Psoas muscle (tissue), 7 donors: ENCODE measurements at regions not wholly inside any gene's neighbourhood (a gene's known extent, or its start where the extent isn't known, plus 50 kb on each side); places are given as distances from the start of the nearest gene placed in this dataset.

Experiments
- ATAC-seq, 4 donors: fragments of 200-7000 bp; cut with Tn5 transposase; one replicate each; pipeline ENCODE4 v1.9.1; 2020; ENCODE audit warnings: moderate library complexity in 3 of 4, mild to moderate bottlenecking in 2 of 4
- DNase-seq, 2 donors: peaks; one replicate each; pipeline ENCODE4 v3.0.0-alpha.2; 2020
- H3K27ac ChIP-seq: fragments of 200-600 bp; one replicate; pipeline ENCODE4 v1.8.0; 2022
- H3K27me3 ChIP-seq, 3 donors: fragments of 200-600 bp in 1 of 3; one replicate each; pipeline versions ENCODE4 v1.6.1 to v1.8.0; 2013 to 2022; ENCODE audit warnings: low read length in 2 of 3, mild to moderate bottlenecking in 2 of 3, moderate library complexity in 1 of 3; ENCODE audit not compliant: insufficient read depth in 3 of 3
- H3K36me3 ChIP-seq, 2 donors: fragments of 200-600 bp in 1 of 2; one replicate each; pipeline versions ENCODE4 v1.6.1 to v1.8.0; 2013 to 2022; ENCODE audit warnings: low read depth in 1 of 2, mild to moderate bottlenecking in 1 of 2, moderate library complexity in 1 of 2; ENCODE audit not compliant: insufficient read depth in 1 of 2
- H3K4me1 ChIP-seq: fragments of 200-600 bp; one replicate; pipeline ENCODE4 v1.8.0; 2022
- H3K4me3 ChIP-seq: fragments of 200-600 bp; one replicate; pipeline ENCODE4 v1.8.0; 2022; ENCODE audit warnings: mild to moderate bottlenecking
- H3K9me3 ChIP-seq: fragments of 200-600 bp; one replicate; pipeline ENCODE4 v1.8.0; 2022
- WGBS, 3 donors: extraction: QIAGEN DNeasy Blood & Tissue Kit; methylation state at CpG; one replicate each; pipeline versions ENCODE4 v1.1.6 to v1.1.7; 2013; 5-methylcytosine and 5-hydroxymethylcytosine counted together
- intact Hi-C, 2 donors: fragments of 100-400 bp; cut with DNase I; formaldehyde crosslinking; loops; one replicate each; pipeline versions ENCODE4 v1.11.0 to v1.14.2; 2022
- TF ChIP-seq, protein P1 (sequence below): fragments of 200-600 bp; IDR thresholded peaks from one replicate; pipeline ENCODE4 v1.8.0; 2022; ENCODE audit warnings: antibody characterized with exemption
- donor health status: healthy with polysubstance abuse.
- donor health status: DM: no; HTN: no; CAD: no; lungs with moderate emphysema.
- donor health status: Bipolar disorder and iron deficiency.
- donor health status: healthy.
- donor health status: DM: yes; HTN: yes; CAD: no.
- donor health status: DM: no; HTN: no; CAD: no.
- donor health status: DM: yes; HTN: yes; CAD: no.

DNA sequence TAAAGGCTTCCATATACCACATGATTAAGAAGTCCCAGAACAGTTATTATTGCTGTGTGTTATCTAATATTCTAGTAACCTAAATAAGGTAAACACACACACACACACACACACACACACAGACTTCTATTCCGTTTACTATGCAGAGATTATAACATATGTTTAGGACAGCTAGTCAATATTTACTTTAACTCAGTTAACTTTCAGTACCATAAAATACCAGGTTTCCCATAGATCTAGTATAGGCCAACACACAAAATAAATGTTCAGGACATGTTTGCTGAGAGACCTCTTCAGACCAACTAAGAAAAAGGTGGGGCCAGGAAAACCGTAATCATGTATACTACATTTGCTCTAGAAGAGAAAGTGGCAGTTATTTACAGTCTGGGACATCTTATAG lies 365.5 kb downstream of the KLHL13 start:
- H3K9me3 ChIP-seq: no peaks in the 10 kb centered on the region
- H3K4me1 ChIP-seq: no peaks in the 10 kb centered on the region
- intact Hi-C loops: no loop called here
- DNase-seq (no peak), ATAC-seq (no peak)
- no peaks in the 10 kb centered on the region for H3K27me3 ChIP-seq
- TF ChIP-seq, protein P1, sequence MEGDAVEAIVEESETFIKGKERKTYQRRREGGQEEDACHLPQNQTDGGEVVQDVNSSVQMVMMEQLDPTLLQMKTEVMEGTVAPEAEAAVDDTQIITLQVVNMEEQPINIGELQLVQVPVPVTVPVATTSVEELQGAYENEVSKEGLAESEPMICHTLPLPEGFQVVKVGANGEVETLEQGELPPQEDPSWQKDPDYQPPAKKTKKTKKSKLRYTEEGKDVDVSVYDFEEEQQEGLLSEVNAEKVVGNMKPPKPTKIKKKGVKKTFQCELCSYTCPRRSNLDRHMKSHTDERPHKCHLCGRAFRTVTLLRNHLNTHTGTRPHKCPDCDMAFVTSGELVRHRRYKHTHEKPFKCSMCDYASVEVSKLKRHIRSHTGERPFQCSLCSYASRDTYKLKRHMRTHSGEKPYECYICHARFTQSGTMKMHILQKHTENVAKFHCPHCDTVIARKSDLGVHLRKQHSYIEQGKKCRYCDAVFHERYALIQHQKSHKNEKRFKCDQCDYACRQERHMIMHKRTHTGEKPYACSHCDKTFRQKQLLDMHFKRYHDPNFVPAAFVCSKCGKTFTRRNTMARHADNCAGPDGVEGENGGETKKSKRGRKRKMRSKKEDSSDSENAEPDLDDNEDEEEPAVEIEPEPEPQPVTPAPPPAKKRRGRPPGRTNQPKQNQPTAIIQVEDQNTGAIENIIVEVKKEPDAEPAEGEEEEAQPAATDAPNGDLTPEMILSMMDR: no peak
- WGBS, 3 donors: 64 to 93% (median 85%) methylated on average over 2 of the region's 2 CpGs
- no peak overlapping the region for H3K4me3 ChIP-seq
- no peaks in the 10 kb centered on the region for H3K36me3 ChIP-seq
- H3K27ac ChIP-seq: no peak overlapping the region

GRCh38 chrX:117744958-117745357 lies 371.7 kb downstream of the KLHL13 start:
- intact Hi-C loops: no loop called here
- ATAC-seq: no peak

DNA sequence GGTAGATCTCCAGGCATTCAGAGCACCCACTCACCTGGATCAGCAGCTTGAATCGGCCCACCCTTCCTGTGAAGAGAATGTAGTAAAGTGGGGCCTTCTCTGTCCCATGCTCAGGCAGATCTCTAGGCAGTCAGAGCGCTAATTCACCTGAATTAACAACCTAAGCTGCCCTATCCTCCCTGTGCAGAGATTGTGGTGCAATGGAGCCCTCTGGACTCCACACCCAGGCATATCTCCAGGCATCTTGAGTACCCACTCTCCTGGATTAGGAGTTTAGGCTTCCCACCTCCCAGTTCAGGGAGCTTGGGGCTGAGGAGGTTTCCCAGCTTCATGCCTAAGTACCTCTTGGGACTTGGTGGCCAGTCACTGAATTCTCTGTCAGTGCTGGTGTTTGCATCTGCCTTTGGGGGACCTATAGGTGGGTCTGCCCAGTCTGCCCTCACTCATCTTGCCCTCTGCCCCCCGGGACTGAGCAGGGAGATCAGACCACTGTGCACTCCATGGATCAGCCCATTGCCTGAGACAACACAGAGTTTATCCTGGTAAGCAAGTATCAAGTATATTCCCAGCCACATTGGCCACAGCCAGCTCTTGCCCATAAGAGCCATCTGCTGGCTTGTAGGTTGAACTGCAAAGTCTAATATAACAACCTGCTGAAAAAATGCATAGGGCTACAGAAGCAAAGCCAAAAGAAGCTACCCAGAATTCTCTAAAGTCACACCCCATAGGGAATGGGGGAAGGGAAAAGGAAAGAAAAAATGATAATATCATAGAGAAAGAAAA lies 372.9 kb downstream of the KLHL13 start:
- no peaks in the 10 kb centered on the region for H3K36me3 ChIP-seq
- TF ChIP-seq, protein P1: no peak
- H3K27ac ChIP-seq: no peak overlapping the region
- no peaks in the 10 kb centered on the region for H3K4me1 ChIP-seq
- H3K9me3 ChIP-seq: no peaks in the 10 kb centered on the region
- H3K4me3 ChIP-seq: no peak overlapping the region
- no peaks in the 10 kb centered on the region for H3K27me3 ChIP-seq
- DNase-seq (no peak), ATAC-seq (no peak)
- intact Hi-C loops: no loop called here
- 57 to 89% (median 79%) methylated on average over 3 of the region's 3 CpGs for WGBS, 3 donors

More at GRCh38 chrX:117744958-117745357, 371.7 kb downstream of the KLHL13 start:
- Histone ChIP-seq H3K4me3 (no peak overlapping the region), H3K27ac (no peak overlapping the region), H3K4me1 (no peaks in the 10 kb centered on the region), H3K36me3 (no peaks in the 10 kb centered on the region), H3K27me3 (no peaks in the 10 kb centered on the region), H3K9me3 (no peaks in the 10 kb centered on the region)
- TF ChIP-seq, protein P1: no peak
- DNase-seq: no peak

- intact Hi-C loops: no loop called here
- ATAC-seq: no peak
- 61 to 67% (median 64%) methylated on average over 1 of the region's 1 CpG for WGBS, 3 donors
- Histone ChIP-seq H3K9me3 (no peaks in the 10 kb centered on the region), H3K27ac (no peak overlapping the region), H3K27me3 (no peaks in the 10 kb centered on the region), H3K36me3 (no peaks in the 10 kb centered on the region), H3K4me1 (no peaks in the 10 kb centered on the region), H3K4me3 (no peak overlapping the region)
- TF ChIP-seq, protein P1: no peak
- no peak for DNase-seq
Observed at GRCh38 chrX:117713411-117713810, 403.2 kb downstream of the KLHL13 start.

- Histone ChIP-seq H3K27ac (no peak overlapping the region), H3K4me3 (no peak overlapping the region), H3K36me3 (no peaks in the 10 kb centered on the region), H3K9me3 (no peaks in the 10 kb centered on the region), H3K4me1 (no peaks in the 10 kb centered on the region), H3K27me3 (no peaks in the 10 kb centered on the region)
- WGBS, 3 donors: 39 to 73% (median 43%) methylated on average over 1 of the region's 1 CpG
- intact Hi-C loops: no loop called here
- DNase-seq: no peak
- ATAC-seq: no peak
- TF ChIP-seq, protein P1: no peak
Observed at GRCh38 chrX:117711782-117712181, 404.8 kb downstream of the KLHL13 start.
